GM19463 (cell line): ENCODE measurements at regions not wholly inside any gene's neighbourhood (a gene's known extent, or its start where the extent isn't known, plus 50 kb on each side); places are given as distances from the start of the nearest gene placed in this dataset.
A peak's percentile ranks its signal among the peaks of the same experiment; 100 is the strongest.
"Not testable (repeated sequence)": the region's sequence is repeated elsewhere in the genome, so short reads cannot be mapped to it uniquely, and the experiment has no call there.

Experiments
- ATAC-seq: cut with Tn5 transposase; IDR thresholded peaks from one replicate; pipeline ENCODE4 v1.9.1; 2021; ENCODE audit warnings: mild to moderate bottlenecking, moderate library complexity; ENCODE audit not compliant: unreplicated experiment

- not testable (repeated sequence) for ATAC-seq
Measured at GRCh38 chr6:144572541-144572940, 287.4 kb downstream of the UTRN start.

DNA sequence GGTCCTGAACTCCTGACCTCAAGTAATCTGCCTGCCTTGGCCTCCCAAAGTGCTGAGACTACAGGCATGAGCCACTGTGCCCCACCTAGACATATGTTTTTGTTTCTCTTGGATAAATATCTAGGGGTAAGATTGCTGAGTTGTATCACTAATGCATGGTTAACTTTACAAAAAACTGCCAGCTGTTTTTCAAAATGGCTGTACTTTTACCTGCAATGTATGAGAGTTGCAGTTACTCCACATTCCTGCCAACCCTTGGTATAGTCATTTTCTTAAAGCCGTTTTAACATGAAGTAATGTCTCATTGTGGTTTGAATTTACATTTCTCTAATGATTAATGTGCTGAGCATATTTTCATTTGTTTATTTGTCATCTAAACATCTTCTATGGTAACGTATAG lies 289.7 kb downstream of the UTRN start:
- no peak for ATAC-seq

DNA sequence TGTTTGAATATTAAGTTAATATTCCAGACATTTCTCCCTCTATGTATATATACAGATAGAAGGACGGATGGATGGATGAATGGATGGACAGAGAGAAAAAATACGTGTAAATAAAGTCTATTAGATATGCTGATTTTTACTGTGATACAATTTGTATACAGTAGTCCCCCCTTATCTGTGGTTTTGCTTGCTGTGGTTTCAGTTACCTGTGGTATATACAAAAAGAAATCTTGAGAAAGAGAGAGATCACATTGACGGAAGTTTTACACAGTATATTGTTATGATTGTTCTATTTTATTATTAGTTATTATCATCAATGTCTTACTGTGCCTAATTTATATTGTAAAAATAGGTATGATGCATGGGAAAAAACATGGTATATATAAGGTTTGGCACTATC lies 290.2 kb downstream of the UTRN start:
- ATAC-seq = no peak

- no peak for ATAC-seq
Measured at GRCh38 chr6:144576871-144577270, 291.7 kb downstream of the UTRN start.

GRCh38 chr6:144578385-144579350 lies 293.5 kb downstream of the UTRN start:
- ATAC-seq = no peak

DNA sequence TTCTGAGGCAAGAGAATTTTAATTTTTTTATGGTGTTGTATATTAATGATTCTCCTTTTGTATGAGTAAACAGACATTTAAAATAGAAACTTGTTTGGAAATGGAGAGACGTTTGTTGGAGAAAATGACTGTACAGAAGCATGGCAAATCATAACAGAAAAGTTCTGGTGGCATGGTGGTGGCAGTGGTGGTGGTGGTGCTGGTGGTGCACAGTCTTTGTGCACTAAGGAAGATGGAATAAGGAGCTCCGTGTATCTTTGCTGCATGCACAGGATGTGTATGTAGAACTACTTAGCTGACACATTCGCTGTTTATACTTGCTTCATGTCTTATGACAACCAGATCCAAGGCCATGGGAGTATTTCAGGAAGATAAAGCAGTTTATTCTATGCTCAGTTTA lies 294.9 kb downstream of the UTRN start:
- ATAC-seq = no peak

GRCh38 chr6:144580771-144581170 lies 295.6 kb downstream of the UTRN start:
- no peak for ATAC-seq

- ATAC-seq = peak; percentile 18
Measured at GRCh38 chr6:144581812-144582537, 296.8 kb downstream of the UTRN start.

GRCh38 chr6:144582939-144583613 lies 297.9 kb downstream of the UTRN start:
- peak; percentile 90 for ATAC-seq

- ATAC-seq = no peak
Measured at GRCh38 chr6:144583614-144583954, 298.4 kb downstream of the UTRN start.

DNA sequence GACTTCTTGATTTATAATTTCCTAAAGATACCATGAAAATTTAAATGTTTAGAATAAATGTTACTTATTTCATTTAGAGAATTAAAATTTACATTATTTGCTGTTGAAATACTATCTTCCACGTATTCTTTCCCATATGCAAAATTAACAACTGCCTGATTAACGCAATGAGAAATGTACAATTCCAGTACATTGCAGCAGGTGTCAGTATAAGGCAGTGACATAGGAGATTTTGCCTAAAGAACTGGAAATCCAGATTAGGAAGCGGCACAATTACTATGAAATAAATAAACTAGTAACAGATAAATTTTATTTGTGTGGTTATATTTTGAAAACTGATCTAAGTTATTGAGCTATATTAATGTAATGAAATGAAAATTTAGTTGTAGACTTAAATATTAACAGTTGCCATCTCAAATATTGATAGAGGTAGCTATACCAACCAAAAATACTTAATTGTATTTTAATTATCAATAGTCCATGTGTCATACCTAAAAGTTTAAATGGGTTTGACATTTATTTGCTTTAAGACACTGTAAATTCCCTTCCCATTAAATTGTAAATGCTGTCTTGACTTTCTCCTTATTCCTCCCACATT lies 300.2 kb downstream of the UTRN start:
- no peak for ATAC-seq

- ATAC-seq = no peak
Measured at GRCh38 chr6:144586986-144587385, 301.9 kb downstream of the UTRN start.

DNA sequence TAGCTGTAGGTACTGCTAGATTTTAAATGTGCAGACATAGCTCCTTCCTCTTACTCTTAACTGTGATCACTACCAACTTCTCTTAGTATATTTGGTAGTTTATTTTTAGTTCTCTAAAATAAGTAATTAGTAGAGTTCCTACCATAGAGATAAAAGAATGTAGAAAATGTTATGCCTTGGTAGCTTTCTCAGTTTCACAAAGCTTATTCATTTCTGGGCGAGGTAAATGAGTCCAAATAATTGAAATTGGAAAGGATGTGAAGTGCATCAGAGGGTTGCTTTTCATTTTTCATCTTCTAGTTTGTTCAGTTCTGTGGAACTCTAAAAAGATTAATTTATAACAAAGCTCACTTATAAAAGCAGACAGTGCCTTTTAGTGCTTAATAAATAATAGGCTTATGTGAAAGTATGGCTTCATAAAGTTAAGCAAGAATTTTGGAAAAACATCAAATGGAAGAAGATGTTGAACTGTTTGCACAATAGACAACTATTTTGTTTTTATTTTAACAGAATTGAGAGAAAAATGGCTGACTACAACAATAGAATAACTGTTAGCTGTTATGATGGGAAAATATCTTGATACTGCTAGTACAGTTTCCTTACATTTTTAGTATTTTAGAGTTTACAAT lies 303.7 kb downstream of the UTRN start:
- peak; percentile 84 for ATAC-seq

DNA sequence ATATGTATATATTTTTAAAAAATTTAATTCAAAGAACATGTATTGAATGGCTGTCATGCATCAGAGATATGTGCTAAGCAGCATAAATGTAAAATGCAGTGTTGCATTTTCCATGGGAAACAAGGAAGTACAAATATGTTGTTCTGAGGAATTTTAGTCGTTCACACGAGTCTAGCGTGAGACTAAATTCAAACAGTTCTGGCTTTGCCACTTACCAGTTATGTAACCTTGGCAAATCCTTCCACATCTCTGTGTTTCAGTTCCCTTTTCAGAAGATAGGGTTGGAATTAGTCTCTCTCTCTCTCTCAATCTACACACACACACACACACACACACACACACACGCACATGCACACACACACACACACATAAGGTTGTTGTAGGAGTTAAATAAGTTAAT lies 305.4 kb downstream of the UTRN start:
- no peak for ATAC-seq

- ATAC-seq = no peak
Measured at GRCh38 chr6:144593392-144593791, 308.3 kb downstream of the UTRN start.

GRCh38 chr6:144594585-144594984 lies 309.4 kb downstream of the UTRN start:
- no peak for ATAC-seq

- no peak for ATAC-seq
Measured at GRCh38 chr6:144595266-144595665, 310.1 kb downstream of the UTRN start.

GRCh38 chr6:144597511-144597910 lies 312.4 kb downstream of the UTRN start:
- no peak for ATAC-seq

DNA sequence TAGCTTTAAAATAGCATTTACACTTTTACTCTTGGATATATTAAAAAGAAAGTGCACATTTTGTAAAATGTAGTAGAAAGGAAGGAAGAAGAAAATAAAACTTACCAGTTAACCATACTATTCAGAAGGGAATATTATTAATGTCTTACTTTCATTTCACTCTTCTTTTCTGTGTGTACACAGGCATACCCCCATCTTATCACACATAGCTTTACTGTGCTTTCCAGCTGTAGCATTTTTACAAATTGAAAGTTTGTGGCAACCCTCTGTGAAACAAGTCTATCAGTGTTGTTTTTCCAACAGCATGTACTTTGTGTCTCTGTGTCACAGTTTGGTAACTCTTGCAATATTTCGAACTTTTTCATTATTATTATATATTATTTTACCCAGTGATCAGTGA lies 314.5 kb downstream of the UTRN start:
- ATAC-seq = no peak

DNA sequence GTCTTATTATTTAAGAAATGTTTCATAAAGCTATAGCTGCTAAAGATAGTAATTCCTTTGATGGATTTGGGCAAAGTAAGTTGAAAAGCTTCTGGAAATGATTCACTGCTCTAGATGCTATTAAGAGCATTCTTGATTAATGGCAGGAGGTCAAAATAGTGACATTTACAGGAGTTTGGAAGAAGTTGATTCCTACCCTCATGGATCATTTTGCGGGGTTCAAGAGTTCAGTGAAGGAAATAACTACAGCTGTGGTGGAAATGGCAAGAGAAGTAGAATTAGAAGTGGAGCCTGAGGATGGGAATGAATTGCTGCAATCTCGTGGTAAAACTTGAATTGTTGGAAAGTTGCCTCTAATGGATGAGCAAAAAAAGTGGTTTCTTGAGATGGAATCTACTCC lies 316.1 kb downstream of the UTRN start:
- ATAC-seq = no peak
